HG03521 (cell line): ENCODE measurements at regions not wholly inside any gene's neighbourhood (a gene's known extent, or its start where the extent isn't known, plus 50 kb on each side); places are given as distances from the start of the nearest gene placed in this dataset.

ENCODE experiments used
- ATAC-seq: cut with Tn5 transposase; IDR thresholded peaks from one replicate; pipeline ENCODE4 v1.9.1; 2021; ENCODE audit warnings: mild to moderate bottlenecking, moderate library complexity; ENCODE audit not compliant: unreplicated experiment

DNA sequence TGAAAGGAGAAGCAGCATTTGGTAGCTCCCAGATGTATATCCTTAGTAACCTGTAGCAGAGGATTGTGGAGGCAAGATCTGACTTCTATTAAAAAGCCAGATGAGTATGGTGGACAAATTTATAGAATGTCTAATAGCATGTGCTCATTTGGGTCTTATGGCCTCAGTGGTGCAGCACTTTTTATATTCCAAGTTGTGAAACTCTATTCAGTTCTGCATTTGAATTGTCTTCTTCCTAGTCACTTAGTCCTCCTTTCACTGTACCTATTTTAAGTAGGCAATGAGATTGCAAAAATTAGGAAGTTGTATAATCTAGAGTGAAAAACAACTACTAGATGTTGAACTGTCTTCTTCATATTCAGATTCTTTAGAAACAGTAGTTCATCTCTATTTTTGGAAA, 412.5 kb upstream of the PCDH9 start:
- ATAC-seq: no peak

DNA sequence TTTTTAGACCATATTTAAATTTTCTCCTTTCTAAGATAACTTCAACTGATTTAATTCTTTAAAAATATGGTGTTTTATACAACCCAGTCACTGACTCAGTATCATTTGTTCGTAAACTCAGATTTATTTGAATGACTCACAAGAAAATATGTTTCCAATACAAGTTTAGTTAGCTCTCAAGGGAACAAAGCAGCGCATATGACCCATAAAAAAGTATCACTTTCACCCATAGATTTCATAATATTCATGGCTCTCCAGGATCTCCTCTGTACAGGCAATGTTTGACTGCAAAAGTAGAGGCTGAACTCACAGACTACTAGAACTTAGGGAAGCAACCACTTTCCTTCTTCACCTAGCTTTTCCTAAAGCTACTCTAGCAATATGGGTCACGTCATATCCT, 405.6 kb upstream of the PCDH9 start:
- no peak for ATAC-seq

DNA sequence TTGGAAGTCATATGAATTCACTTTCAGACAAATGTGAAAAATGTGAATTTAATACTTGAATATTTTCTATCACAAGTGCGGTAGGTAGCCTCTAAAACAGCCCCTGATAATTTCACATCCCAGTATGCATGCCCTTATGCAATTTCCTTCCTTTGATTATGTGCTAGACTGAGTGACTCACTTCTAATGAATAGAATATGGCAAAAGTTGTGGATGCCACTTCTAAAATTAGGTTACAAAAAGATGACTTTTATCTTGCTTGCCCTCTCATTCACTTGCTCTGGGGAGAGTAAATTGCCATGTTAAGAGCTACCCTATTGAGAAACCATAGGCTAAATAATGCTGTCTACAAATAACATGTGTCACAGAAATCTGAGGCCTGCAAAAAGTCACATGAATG, 402.5 kb upstream of the PCDH9 start:
- ATAC-seq: no peak

DNA sequence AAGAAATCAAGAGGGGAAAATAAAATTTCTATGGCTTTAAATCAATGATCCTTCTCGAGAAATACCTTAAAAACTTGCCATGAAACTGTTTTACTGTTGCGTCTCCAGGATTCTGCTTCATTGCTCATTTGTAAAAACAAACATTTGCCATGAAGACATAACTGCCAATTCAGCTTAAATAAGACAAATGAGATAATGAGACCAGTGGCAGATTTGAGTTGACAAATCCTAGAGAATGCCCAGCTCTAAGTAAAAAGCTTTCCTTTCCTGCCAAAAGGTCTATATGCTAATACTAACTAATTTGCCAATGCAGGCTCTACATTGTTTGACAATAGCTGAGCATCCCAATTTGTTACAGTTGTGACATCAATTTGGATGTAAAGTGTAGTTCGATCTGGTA, 400.5 kb upstream of the PCDH9 start:
- ATAC-seq: no peak

GRCh38 chr13:67623630-67624029, 393.5 kb upstream of the PCDH9 start:
- ATAC-seq: no peak

GRCh38 chr13:67620665-67621064, 390.5 kb upstream of the PCDH9 start:
- ATAC-seq: no peak

- ATAC-seq: no peak
These were observed 389.9 kb upstream of the PCDH9 start for GRCh38 chr13:67619995-67620380.

- ATAC-seq: no peak
These were observed 389.3 kb upstream of the PCDH9 start for GRCh38 chr13:67619351-67619994.

GRCh38 chr13:67614579-67614978, 384.4 kb upstream of the PCDH9 start:
- no peak for ATAC-seq

DNA sequence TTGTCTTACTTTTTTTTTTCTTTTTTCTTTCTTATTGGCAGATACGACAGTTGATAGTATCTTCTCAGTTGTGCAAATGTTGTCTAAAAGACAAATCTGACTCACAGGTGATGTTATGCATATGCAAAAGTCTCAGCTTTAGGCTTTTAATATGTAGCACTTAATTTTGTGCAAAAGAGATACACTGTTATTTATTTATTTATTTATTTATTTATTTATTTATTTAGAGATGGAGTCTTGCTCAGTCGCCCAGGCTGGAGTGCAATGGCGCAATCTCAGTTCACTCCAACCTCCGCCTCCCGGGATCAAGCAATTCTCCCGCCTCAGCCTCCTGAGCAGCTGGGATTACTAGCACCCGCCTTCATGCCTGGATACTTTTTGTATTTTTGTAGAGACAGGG, 383.9 kb upstream of the PCDH9 start:
- ATAC-seq: no peak

DNA sequence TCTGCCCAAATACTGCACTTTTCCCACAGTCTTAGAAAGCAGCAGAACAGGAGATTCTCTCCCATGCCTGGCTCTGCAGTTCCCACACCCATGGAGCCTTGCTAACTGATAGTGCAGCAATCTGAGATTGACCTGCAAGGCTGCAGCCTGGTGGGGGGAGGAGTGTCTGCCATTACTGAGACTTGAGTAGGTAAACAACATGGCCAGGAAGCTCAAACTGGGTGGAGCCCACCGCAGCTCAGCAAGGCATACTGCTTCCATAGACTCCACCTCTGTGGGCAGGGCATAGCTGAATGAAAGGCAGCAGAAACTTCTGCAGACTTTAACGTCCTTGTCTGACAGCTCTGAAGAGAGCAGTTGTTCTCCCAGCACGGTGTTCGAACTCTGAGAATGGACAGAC, 358.5 kb upstream of the PCDH9 start:
- no peak for ATAC-seq

- no peak for ATAC-seq
These were observed 347.2 kb upstream of the PCDH9 start for GRCh38 chr13:67577361-67577760.

DNA sequence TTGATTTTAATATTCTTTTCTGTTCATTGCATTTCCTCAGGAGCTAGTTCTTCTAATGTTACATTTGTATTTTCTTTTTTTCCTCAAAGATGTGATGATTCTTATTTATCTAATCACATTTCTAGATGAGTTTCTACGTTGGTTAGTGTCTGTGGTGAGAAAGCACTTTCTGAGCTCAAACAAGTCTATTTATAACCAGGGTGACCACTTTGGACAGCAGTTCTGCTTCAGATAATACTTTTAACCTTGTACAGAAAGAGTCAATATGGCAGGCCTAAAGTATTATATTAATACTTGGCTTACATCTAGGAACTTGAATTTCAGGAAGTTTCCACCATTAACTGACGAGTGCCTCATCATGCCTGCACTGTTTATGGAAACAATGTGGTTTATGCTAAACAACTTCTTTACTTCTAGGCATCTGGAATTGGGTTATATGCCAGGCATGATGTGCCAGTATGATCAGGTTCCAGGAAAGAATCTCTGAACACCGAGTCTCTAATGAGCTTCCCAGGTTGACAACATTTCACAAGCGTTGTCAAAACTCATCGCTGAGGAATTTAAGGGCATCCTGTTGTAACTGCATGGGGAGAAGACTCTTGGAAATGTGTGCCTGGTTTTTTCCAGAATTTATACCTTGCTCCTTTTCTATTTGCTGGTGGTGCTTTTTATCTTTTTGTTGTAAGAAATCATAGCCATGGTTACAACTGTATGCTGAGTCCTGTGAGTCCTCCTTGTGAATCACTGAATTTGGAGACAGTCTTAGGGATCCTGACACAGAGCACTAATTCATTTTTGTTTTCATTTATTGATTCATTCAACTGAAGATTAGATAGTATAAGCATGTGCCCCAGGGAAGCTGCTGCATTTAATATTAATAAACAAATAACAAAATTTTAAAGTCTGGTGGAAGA, 344.4 kb upstream of the PCDH9 start:
- no peak for ATAC-seq

DNA sequence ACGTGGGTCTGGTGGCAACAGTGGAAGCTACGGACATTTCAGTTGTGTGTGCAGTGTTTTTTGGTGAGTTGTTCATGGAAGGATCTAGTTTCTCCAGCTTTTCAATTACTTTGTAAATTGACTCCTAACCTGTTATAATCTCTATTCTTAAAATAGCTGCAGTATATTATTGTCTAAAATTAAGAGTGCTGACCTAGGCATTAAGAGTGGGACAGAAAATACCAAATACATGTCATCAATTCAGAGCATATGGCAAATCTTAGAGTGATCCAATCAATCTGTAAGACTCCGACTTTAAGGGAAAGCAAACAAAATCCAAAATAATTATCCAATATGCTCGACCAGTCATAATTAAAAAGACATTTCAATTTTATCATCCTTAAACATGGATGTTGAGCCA, 338.1 kb upstream of the PCDH9 start:
- ATAC-seq: no peak

DNA sequence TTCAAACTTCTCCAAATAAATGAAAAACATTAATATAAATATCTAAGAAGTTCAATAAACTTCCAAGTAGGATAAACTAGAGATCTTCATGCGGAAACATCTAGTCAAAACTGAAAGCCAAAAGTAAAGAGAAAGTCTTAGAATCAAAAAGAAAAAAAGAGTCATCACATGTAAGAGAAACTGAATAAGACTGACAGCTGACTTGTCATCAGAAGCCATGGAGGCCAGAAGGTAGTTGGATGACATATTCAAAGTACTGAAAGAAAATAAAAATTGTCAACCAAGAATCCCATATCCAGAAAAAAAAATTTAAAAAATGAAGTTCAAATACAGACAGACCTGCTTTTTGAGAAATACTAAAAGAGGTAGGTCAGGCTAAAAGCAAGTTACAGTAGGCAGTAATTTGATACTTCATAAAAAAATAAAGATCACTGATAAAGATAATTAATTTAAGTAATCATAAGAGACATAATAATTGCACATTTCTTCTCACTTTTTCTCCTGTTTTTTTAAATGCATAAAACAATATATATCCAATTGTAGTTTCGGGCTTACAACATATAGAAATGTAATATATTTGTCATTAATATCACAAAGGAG, 327.6 kb upstream of the PCDH9 start:
- no peak for ATAC-seq

GRCh38 chr13:67557118-67557517, 327.0 kb upstream of the PCDH9 start:
- ATAC-seq: no peak

- no peak for ATAC-seq
These were observed 324.8 kb upstream of the PCDH9 start for GRCh38 chr13:67554746-67555452.

GRCh38 chr13:67554286-67554685, 324.1 kb upstream of the PCDH9 start:
- ATAC-seq: no peak

DNA sequence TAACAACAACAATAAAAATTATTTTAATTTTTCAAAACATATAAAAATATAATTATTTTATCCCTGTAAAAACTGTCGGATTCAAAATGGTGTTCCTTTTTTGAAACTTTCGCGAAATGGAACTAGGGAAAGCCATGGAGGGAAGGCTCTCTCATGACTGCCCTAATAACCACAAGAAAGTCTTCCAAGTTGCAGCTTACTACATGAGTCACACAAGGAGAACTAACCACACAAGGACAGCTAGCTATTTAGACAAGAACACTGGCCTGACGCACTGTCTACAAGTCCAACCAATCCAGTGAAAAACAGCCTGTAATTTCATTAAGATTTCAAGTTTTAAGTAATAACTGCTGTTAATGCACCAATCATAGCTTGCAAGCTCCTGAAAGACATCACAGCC, 319.2 kb upstream of the PCDH9 start:
- no peak for ATAC-seq

DNA sequence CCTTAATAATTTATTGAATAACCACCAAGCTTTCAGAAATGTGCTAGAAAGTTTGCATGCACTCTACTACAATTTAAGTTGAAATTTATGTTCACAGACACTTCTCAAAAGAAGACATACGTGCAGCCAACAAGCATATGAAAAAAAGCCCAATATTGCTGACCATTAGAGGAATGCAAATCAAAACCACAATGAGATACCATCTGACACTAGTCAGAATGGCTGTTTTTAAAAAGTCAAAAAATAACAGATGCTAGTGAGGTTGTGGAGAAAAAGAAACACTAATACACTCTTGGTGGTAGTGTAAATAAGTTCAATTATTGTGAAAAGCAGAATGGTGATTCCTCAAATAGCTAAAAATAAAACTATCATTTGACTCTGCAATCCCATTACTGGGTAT, 308.8 kb upstream of the PCDH9 start:
- no peak for ATAC-seq

DNA sequence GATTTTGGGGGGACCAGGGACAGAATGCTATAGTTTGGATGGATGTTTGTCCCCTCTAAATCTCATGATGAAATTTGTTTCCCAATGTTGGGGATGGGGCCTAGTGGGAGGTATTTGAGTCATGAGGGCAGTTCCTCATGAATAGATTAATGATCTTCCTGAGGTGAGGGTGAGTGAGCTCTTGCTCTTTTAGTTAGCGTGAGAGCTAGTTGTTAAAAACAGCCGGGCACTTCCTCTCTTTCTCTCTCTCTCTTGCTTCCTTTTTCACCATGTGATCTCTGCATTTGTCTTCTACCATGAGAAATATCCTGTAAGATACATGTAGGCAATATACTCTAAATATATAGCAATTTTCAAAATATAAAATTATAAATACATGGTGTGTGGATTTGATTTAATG, 290.8 kb upstream of the PCDH9 start:
- ATAC-seq: no peak
